Testis (tissue), 2 donors: ENCODE measurements at regions not wholly inside any gene's neighbourhood (a gene's known extent, or its start where the extent isn't known, plus 50 kb on each side); places are given as distances from the start of the nearest gene placed in this dataset.

Experiments used
- POLR2A ChIP-seq: fragments of 450-650 bp; IDR thresholded peaks from one replicate; pipeline ENCODE4 v1.6.1; 2017; ENCODE audit warnings: antibody characterized with exemption, mild to moderate bottlenecking, moderate library complexity
- TF ChIP-seq, protein P1 (sequence below), 3 experiments: fragments of 450-650 bp in 2 of 3; fragments of 200-600 bp in 1 of 3; sonication (generic) in 1 of 3; IDR thresholded peaks; one replicate each; pipeline ENCODE4 v1.5.1; 2016 to 2019; ENCODE audit warnings: antibody characterized with exemption in 3 of 3, mild to moderate bottlenecking in 2 of 3, moderate library complexity in 1 of 3

DNA sequence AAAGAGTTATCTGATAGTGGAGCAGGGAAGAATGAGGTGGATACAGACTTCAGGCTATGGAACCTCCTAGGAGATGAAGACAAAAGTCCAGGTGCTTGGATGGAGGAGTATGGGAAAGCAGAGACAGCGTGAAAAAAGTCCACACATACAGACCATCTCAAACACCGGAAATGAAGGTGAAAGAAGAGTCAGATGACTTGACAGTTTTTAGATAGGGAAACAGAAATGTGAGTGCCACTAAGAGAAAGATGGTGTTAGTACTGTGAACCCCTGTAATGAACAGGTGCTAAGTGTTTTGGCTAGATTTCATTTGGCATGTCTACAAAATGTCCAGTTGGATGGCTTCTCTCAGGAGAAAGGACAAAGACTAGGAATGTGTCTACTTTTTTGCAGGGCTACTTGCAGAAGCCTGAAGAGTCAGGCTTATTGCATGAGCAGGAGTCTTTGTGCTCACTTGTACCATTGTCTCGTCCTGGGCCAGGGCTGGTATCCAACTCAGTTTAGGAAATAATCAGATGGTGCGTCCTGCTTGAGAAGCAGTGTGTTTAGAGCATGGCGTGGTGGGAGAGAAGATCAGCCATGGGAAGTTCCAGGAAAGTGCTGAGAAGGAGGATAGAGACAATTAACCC, 90.6 kb upstream of the STARD4 start:
- TF ChIP-seq, protein P1, sequence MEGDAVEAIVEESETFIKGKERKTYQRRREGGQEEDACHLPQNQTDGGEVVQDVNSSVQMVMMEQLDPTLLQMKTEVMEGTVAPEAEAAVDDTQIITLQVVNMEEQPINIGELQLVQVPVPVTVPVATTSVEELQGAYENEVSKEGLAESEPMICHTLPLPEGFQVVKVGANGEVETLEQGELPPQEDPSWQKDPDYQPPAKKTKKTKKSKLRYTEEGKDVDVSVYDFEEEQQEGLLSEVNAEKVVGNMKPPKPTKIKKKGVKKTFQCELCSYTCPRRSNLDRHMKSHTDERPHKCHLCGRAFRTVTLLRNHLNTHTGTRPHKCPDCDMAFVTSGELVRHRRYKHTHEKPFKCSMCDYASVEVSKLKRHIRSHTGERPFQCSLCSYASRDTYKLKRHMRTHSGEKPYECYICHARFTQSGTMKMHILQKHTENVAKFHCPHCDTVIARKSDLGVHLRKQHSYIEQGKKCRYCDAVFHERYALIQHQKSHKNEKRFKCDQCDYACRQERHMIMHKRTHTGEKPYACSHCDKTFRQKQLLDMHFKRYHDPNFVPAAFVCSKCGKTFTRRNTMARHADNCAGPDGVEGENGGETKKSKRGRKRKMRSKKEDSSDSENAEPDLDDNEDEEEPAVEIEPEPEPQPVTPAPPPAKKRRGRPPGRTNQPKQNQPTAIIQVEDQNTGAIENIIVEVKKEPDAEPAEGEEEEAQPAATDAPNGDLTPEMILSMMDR (IDR thresholded peaks at IDR 0.05) = no peak
- TF ChIP-seq POLR2A = no peak
